Middle frontal gyrus (tissue), 1 donor: ENCODE measurements at regions not wholly inside any gene's neighbourhood (a gene's known extent, or its start where the extent isn't known, plus 50 kb on each side); places are given as distances from the start of the nearest gene placed in this dataset.

Experiments
- DNase-seq: peaks from one replicate; pipeline ENCODE4 v3.0.0-alpha.2; 2015; ENCODE audit warnings: low spot score; ENCODE audit errors: extremely low spot score

- no peak for DNase-seq
These were observed 246.1 kb downstream of the MYLK4 start for GRCh38 chr6:2504495-2505064.

- DNase-seq, result no peak
These were observed 246.8 kb downstream of the MYLK4 start for GRCh38 chr6:2503816-2504494.

- no peak for DNase-seq
These were observed 247.6 kb downstream of the MYLK4 start for GRCh38 chr6:2502998-2503674.

GRCh38 chr6:2502096-2502997, 248.4 kb downstream of the MYLK4 start:
- DNase-seq, result no peak

GRCh38 chr6:2497922-2498623, 252.6 kb downstream of the MYLK4 start:
- DNase-seq, result no peak

GRCh38 chr6:2496291-2496690, 250.9 kb upstream of the GMDS start:
- no peak for DNase-seq

- no peak for DNase-seq
These were observed 247.5 kb upstream of the GMDS start for GRCh38 chr6:2492686-2493523.

GRCh38 chr6:2491137-2491536, 245.7 kb upstream of the GMDS start:
- no peak for DNase-seq

- DNase-seq, result no peak
These were observed 243.2 kb upstream of the GMDS start for GRCh38 chr6:2488578-2488977.

- DNase-seq, result no peak
These were observed 239.7 kb upstream of the GMDS start for GRCh38 chr6:2485116-2485515.

GRCh38 chr6:2482773-2483172, 237.4 kb upstream of the GMDS start:
- DNase-seq, result no peak

GRCh38 chr6:2481307-2481706, 235.9 kb upstream of the GMDS start:
- no peak for DNase-seq

GRCh38 chr6:2480267-2480966, 235.0 kb upstream of the GMDS start:
- peak; percentile 33 for DNase-seq

GRCh38 chr6:2478200-2478599, 232.8 kb upstream of the GMDS start:
- no peak for DNase-seq

- DNase-seq, result no peak
These were observed 232.3 kb upstream of the GMDS start for GRCh38 chr6:2477666-2478065.

GRCh38 chr6:2477250-2477649, 231.8 kb upstream of the GMDS start:
- no peak for DNase-seq

GRCh38 chr6:2476376-2476775, 231.0 kb upstream of the GMDS start:
- DNase-seq, result no peak

GRCh38 chr6:2471472-2471871, 226.1 kb upstream of the GMDS start:
- no peak for DNase-seq

- DNase-seq, result no peak
These were observed 224.0 kb upstream of the GMDS start for GRCh38 chr6:2469428-2469827.

- no peak for DNase-seq
These were observed 223.2 kb upstream of the GMDS start for GRCh38 chr6:2468601-2468955.
